ENCODE measurements at regions not wholly inside any gene's neighbourhood (a gene's known extent, or its start where the extent isn't known, plus 50 kb on each side); places are given as distances from the start of the nearest gene placed in this dataset.

DNA sequence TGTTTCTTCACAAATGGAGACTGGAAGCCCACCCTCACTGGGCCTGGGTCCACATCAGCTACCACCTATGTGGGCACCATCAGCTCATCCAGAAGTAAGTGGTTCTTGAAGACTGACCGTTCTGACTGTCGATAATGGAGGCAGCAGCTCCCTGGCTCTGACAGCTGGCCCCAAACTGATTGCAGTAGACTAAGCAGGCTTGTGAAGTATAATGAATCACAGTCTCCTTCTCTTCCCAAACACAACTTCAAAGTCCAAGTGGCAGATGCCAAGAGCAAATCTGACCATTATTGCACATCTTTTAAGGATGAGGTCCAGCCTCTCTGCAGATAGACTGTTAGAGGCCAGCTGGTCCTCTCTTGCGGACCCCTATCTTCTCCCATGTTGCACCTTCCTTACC is 574.4 kb upstream of the KLF12 start:
- H3K4me3 ChIP-seq (ENCODE audit: low read depth, low read length), result no peak overlapping the region
- TF ChIP-seq, protein P1, sequence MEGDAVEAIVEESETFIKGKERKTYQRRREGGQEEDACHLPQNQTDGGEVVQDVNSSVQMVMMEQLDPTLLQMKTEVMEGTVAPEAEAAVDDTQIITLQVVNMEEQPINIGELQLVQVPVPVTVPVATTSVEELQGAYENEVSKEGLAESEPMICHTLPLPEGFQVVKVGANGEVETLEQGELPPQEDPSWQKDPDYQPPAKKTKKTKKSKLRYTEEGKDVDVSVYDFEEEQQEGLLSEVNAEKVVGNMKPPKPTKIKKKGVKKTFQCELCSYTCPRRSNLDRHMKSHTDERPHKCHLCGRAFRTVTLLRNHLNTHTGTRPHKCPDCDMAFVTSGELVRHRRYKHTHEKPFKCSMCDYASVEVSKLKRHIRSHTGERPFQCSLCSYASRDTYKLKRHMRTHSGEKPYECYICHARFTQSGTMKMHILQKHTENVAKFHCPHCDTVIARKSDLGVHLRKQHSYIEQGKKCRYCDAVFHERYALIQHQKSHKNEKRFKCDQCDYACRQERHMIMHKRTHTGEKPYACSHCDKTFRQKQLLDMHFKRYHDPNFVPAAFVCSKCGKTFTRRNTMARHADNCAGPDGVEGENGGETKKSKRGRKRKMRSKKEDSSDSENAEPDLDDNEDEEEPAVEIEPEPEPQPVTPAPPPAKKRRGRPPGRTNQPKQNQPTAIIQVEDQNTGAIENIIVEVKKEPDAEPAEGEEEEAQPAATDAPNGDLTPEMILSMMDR (IDR thresholded peaks at IDR 0.05; ENCODE audit: insufficient read depth, low read length), result no peak
- DNase-seq (ENCODE audit: low read depth), result no peak

DNA sequence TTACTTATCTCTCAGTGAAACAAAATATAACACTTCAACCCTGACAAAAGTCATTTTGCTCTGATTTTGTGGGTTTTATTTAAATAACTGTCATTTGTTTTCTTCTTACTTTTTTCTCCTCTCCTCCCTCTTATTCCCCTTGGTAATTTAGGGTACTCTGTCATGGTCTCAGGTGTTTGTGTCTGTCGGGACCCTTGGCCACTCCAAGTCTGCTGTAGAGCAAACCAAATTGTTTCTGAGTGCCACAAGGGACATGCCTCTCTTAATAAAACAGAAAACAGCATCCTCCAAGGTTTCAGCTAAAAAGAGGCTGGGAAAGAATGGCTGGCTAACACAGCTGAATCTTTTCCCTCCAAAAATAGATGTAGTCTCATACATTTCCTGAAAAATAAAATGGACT is 573.1 kb upstream of the KLF12 start:
- TF ChIP-seq, protein P1 (IDR thresholded peaks at IDR 0.05; ENCODE audit: insufficient read depth, low read length), result no peak
- no peak for DNase-seq (ENCODE audit: low read depth)
- H3K4me3 ChIP-seq (ENCODE audit: low read depth, low read length), result no peak overlapping the region

DNA sequence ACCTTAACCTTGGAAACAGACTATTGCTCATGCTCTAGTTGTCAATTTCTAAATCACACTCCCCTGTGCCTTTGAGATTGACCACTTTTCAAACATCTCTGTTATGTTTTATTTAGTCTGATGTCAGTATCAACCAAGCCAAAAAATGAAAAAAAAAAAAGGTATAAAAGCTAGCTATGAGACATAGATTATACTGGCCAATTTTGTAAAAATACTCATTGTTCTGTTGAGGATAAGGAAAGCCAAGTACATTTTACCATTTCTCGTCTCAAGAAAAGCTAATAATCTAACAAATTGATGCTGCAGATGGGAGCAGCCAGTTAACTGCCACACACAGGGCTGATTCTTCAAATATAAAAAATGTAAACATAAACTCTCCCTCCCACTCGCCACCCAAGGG is 572.6 kb upstream of the KLF12 start:
- TF ChIP-seq, protein P1 (IDR thresholded peaks at IDR 0.05; ENCODE audit: insufficient read depth, low read length), result no peak
- DNase-seq (ENCODE audit: low read depth), result no peak
- no peak overlapping the region for H3K4me3 ChIP-seq (ENCODE audit: low read depth, low read length)

DNA sequence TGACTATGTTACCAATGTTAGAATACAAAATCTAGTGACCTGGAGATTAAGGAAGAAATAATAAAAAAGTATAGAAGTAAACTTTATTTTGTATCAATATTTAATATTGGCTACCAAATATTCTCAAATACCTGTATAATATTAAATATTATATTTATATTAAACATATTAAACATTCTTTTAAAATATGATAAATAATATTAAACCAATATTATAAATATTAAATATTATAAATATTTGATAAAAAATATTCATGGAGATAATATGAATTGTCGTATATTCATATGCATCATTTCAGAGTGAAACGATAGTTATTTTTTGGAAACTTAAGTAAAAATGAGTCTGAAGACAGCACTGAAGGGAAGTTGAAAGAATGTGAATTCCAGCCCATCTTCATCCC is 571.2 kb upstream of the KLF12 start:
- no peak for DNase-seq (ENCODE audit: low read depth)
- TF ChIP-seq, protein P1 (IDR thresholded peaks at IDR 0.05; ENCODE audit: insufficient read depth, low read length), result no peak
- no peak overlapping the region for H3K4me3 ChIP-seq (ENCODE audit: low read depth, low read length)

DNA sequence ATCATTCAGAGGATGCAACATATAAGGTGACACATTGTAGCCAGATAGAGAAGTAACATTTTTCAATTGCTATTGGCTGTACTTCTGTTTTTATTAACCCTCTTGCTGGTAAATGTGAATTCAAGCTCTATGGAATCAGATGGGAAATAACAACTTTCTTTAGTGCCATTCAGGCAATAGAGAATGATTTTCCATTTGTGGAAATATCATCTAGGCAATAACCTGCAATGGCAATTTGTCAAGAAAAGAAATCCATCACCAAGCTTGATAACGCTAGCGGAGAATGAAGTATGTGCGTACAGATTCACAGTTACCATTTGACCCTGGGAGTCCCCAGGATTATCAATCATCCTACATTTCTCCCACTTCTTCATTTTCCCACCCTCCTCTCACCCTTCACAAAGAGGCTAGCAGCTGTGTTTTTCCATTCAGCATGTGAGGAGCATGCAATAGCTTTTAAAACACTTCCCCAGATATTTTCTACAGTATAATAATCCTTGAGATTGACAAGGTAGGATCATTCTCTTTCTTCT is 569.7 kb upstream of the KLF12 start:
- DNase-seq (ENCODE audit: low read depth), result no peak
- TF ChIP-seq, protein P1 (IDR thresholded peaks at IDR 0.05; ENCODE audit: insufficient read depth, low read length), result no peak
- H3K4me3 ChIP-seq (ENCODE audit: low read depth, low read length), result no peak overlapping the region

DNA sequence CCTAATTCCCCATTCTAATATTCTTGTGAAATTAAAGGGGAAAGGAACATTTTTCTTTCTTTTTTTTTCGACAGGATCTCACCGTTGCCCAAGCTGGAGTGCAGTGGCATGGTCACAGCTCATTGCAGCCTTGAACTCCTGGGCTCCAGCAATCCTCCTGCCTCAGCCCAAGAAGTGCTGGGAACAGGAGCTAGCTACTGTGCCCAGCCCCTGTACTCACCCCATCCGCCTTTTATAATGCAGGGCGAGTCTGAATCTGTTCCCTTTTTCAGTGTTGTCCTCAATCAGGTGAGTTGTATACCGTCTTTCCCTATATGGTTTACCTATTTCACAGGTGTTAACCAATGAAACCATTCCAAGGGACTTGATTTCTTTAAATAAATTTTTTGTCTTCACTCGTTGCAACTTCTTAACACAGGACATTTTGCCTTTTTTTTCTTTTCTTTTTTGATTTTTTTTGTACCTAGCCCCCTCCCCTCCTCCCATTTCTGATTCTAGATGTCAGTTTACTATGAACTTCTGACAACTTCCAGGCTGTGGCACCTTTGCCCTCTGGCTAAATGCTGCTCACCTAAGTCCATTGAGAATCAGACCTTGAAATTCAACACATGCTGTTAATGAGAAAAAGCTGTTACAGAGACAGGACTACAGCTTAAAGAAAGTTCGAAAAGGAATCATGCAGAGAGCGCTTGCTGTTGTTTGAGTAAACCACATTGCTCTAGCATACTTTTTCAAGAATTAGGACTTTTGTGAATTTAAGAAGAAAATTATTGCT is 562.1 kb upstream of the KLF12 start:
- DNase-seq (ENCODE audit: low read depth), result peak; percentile 5
- TF ChIP-seq, protein P1 (IDR thresholded peaks at IDR 0.05; ENCODE audit: insufficient read depth, low read length), result no peak
- no peak overlapping the region for H3K4me3 ChIP-seq (ENCODE audit: low read depth, low read length)
